Fibroblast of skin of back (primary cell): ENCODE measurements at regions not wholly inside any gene's neighbourhood (a gene's known extent, or its start where the extent isn't known, plus 50 kb on each side); places are given as distances from the start of the nearest gene placed in this dataset.

ENCODE experiments used
- DNase-seq: peaks from one replicate; pipeline ENCODE4 v3.0.0-alpha.2; 2013

DNA sequence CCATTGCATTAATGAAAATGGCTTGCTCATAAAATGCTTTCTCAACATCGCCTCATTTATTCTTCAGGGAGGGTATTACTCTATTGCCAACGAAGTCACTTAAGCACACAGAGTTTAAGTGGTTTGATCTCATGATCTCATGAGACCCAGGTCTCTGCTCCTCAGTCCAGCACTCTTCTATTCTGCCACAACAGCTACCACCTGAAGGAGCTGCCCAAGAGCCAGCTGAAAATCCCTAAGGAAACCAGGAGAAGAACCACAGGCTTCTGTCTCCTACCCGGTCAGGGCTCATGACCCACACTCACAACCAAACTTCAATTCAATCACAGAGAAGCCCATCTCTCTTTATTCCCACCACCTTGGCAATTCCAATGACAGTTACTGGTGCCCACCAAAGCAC, 85.5 kb upstream of the GPM6B start:
- no peak for DNase-seq

DNA sequence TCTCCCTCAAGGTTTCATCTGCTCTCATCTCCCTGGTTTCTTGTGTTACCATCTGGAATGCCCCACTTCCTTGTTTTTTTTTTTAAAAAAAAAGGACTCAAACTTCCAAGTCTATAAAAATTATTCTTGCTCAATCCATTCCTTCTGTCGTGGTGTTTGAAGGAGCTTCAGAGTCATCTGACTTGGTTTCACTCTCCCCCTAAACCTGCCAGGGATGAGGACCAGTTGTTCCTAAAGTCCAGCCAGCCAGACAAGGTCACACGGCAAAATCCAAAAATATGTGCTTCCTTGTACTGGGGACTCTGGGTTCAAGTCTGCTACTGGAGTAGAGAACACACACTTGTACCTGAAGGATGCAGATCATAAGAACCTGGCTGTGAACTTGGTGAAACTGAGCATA, 84.5 kb upstream of the GPM6B start:
- no peak for DNase-seq

- no peak for DNase-seq
These were observed 83.5 kb upstream of the GPM6B start for GRCh38 chrX:13900351-13900750.

DNA sequence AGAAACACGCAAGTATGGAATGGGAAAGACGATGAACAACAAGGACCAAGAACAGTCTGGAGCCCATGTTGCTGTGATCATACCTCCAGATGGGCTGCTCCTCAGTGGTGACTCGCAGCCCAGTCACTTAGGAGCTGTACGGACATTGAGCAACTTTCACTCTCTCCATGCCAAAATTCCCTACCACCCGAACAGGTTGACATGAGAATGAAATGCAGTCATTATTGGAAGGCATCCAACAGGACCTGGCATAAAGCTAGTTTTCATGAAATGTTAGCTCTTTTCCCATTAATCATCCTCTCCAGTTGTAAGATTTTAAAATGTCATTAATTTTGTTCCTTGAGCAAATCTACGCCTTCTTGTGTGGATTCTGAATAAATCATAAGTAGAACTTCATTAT, 82.7 kb upstream of the GPM6B start:
- peak; percentile 88 for DNase-seq

DNA sequence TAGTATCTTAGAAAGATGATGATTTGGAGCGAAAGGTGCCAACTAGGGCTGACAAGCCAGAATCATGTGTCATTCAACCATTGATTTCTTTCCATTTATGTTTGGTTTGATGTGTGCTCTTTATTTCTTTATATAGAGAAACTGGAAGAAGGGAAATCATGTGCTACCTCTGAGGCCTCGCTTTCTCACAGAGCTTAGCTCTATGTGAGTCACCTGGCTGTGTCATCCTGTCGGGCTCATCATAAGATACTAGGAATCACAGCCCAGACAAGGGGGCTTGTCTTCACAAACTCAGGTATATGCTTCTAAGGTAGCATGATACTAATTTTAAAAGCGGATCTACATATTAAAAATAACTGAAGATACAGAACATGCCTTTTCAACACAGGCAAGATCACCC, 81.7 kb upstream of the GPM6B start:
- DNase-seq = peak; percentile 35

DNA sequence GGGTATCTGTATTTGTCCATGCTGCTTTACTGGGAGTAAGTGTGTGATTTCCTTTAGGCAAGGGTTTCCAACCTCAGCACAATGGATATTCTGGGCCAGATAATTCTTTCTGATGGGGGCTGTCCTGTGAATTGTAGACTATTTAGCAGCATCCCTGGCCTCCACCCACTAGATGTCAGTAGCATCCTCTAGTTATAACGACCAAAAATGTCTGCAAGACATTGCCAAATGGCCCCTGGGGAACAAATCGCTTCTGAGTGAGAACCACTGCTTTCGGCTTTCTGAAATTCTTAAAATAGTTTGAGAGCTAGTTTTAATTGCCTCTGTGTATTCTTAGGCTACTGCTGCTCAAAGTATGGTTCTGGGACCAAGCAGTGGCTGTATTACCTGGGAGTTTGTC, 81.2 kb upstream of the GPM6B start:
- DNase-seq = peak; percentile 79

GRCh38 chrX:13897566-13897965, 80.7 kb upstream of the GPM6B start:
- no peak for DNase-seq

GRCh38 chrX:13894888-13895565, 78.1 kb upstream of the GPM6B start:
- DNase-seq = peak; percentile 91

GRCh38 chrX:13893826-13894225, 76.9 kb upstream of the GPM6B start:
- peak; percentile 91 for DNase-seq

GRCh38 chrX:13892856-13893255, 76.0 kb upstream of the GPM6B start:
- no peak for DNase-seq

- DNase-seq = no peak
These were observed 74.7 kb upstream of the GPM6B start for GRCh38 chrX:13891377-13892140.

GRCh38 chrX:13890806-13891205, 73.9 kb upstream of the GPM6B start:
- DNase-seq = no peak

DNA sequence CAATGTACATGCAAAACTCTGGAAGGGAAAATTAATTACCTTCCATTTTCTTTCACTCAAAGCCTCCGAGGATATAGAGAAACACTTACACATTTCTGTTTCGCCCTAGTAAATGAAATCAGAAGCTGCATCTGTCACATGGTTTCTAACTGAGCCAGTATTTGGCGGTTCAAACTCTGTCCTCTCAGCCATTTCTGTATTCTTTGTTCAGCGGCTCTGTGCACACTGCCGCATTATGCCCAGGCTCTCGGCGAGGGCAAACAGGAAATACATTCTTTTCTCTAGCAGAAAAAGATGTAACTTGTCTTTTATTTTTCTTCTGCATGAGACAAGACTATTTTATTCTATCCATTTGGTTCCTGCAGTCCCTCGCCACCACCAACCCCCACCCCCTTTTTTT, 71.4 kb upstream of the GPM6B start:
- peak; percentile 51 for DNase-seq

GRCh38 chrX:13885591-13885990, 68.7 kb upstream of the GPM6B start:
- DNase-seq = no peak

DNA sequence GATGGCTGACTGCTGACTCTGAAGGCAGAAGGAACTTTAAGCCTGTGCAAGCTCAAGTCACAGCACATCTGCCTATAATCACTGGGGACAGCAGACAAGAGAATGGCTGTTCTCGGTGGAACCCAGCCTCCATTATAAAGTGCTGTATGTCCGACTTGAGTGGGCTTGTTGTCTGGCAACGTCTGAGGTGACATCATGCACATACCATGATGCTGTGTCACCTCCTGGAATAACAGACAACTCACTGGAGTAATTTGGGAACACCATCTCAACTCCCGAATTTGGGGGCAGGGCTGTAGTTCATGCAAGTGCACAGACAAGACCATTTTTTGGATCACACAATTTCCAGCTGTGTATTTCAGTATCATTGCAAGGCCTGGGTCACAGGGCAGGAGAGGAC, 59.8 kb upstream of the GPM6B start:
- DNase-seq = peak; percentile 87

DNA sequence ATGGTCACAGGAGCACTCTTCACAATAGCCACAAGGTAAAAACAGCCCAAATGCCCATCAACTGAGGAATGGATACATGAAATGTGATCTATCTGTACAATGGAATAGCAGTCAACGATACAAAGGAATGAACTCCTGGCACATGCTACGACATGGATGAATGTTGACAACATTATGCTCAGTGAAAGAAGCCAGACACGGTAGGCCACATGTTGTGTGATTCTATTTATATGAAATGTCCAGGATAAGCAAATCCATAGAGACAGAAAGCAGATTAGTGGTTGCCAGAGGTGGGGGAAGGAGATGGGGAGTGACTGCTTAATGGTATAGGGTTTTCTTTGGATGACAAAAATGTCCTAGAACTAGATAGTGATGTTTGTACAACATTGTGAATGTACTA, 58.7 kb upstream of the GPM6B start:
- no peak for DNase-seq

GRCh38 chrX:13868591-13868990, 51.7 kb upstream of the GPM6B start:
- peak; percentile 90 for DNase-seq
